ENCODE measurements at regions not wholly inside any gene's neighbourhood (a gene's known extent, or its start where the extent isn't known, plus 50 kb on each side); places are given as distances from the start of the nearest gene placed in this dataset.

DNA sequence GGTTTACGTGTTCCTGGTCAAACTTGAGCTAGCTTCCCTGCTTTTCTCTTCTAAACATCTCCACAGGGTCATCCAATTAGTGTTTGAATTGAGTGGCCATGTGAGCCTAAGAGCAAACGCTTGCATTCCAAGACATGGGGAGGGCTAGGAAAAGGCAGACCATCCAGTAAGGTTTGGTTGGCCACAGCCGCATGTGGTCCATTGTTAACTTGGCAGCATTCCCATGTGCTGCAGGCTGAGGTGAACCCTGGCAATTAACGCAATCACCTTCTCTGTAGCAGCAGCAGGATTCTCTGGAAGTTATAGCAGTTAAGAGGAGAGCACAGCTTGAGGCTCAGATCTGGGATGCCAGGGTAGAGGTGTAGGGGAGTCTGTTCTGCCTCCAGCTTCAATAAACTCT is 502.2 kb upstream of the LMCD1 start:
- TF ChIP-seq, protein P1, sequence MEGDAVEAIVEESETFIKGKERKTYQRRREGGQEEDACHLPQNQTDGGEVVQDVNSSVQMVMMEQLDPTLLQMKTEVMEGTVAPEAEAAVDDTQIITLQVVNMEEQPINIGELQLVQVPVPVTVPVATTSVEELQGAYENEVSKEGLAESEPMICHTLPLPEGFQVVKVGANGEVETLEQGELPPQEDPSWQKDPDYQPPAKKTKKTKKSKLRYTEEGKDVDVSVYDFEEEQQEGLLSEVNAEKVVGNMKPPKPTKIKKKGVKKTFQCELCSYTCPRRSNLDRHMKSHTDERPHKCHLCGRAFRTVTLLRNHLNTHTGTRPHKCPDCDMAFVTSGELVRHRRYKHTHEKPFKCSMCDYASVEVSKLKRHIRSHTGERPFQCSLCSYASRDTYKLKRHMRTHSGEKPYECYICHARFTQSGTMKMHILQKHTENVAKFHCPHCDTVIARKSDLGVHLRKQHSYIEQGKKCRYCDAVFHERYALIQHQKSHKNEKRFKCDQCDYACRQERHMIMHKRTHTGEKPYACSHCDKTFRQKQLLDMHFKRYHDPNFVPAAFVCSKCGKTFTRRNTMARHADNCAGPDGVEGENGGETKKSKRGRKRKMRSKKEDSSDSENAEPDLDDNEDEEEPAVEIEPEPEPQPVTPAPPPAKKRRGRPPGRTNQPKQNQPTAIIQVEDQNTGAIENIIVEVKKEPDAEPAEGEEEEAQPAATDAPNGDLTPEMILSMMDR (IDR thresholded peaks at IDR 0.05; ENCODE audit: low read length) = no peak
- no peak for TF ChIP-seq EZH2 (IDR thresholded peaks at IDR 0.05; ENCODE audit: borderline replicate concordance, low read length)

Measured in OCI-LY1 (cell line).